Liver (tissue), 8 donors: ENCODE measurements at regions not wholly inside any gene's neighbourhood (a gene's known extent, or its start where the extent isn't known, plus 50 kb on each side); places are given as distances from the start of the nearest gene placed in this dataset.
"Not testable (repeated sequence)": the region's sequence is repeated elsewhere in the genome, so short reads cannot be mapped to it uniquely, and the experiment has no call there.

Source experiments
- DNase-seq: peaks from one replicate; pipeline ENCODE4 v3.0.0-alpha.2; 2017; ENCODE audit warnings: low spot score
- H3K27ac ChIP-seq, 2 donors: one replicate each; pipeline ENCODE4 v1.7.0; 2013; ENCODE audit warnings: inconsistent platforms in 2 of 2, low read length in 2 of 2, control low read depth in 1 of 2, low read depth in 1 of 2, mild to moderate bottlenecking in 1 of 2
- H3K27me3 ChIP-seq, 4 donors: one replicate each; pipeline versions ENCODE4 v1.6.1 to v1.7.0; 2013; ENCODE audit warnings: low read length in 3 of 4, inconsistent platforms in 1 of 4, mild to moderate bottlenecking in 1 of 4, moderate library complexity in 1 of 4; ENCODE audit not compliant: control insufficient read depth in 4 of 4, insufficient read depth in 4 of 4
- H3K36me3 ChIP-seq, 4 donors: one replicate each; pipeline versions ENCODE4 v1.6.1 to v1.7.0; 2013; ENCODE audit warnings: low read length in 3 of 4, mild to moderate bottlenecking in 3 of 4, low read depth in 1 of 4, moderate library complexity in 1 of 4; ENCODE audit not compliant: control insufficient read depth in 4 of 4, insufficient read depth in 3 of 4
- H3K4me1 ChIP-seq, 4 donors: one replicate each; pipeline versions ENCODE4 v1.6.1 to v1.7.0; 2013; ENCODE audit warnings: low read length in 3 of 4, mild to moderate bottlenecking in 3 of 4, moderate library complexity in 1 of 4; ENCODE audit not compliant: control insufficient read depth in 4 of 4, insufficient read depth in 4 of 4
- H3K4me3 ChIP-seq, 3 donors: one replicate each; pipeline versions ENCODE4 v1.6.1 to v1.7.0; 2013; ENCODE audit warnings: low read length in 3 of 3, control low read depth in 1 of 3, low read depth in 1 of 3, mild to moderate bottlenecking in 1 of 3
- H3K9ac ChIP-seq, 2 donors: one replicate each; pipeline ENCODE4 v1.7.0; 2013; ENCODE audit warnings: low read length in 2 of 2, mild to moderate bottlenecking in 2 of 2, moderate library complexity in 2 of 2, control low read depth in 1 of 2, low read depth in 1 of 2
- H3K9me3 ChIP-seq, 4 donors: one replicate each; pipeline versions ENCODE4 v1.6.1 to v1.7.0; 2013; ENCODE audit warnings: low read length in 3 of 4; ENCODE audit not compliant: control insufficient read depth in 4 of 4
- EGR1 ChIP-seq, 2 donors: IDR thresholded peaks; 2 replicates each; pipeline ENCODE4 v1.6.1; 2016 to 2018; ENCODE audit warnings: antibody characterized with exemption in 2 of 2, low read depth in 2 of 2
- FOXA2 ChIP-seq: IDR thresholded peaks from 2 replicates; pipeline ENCODE4 v1.6.1; 2016; ENCODE audit warnings: antibody characterized with exemption
- GABPA ChIP-seq, 2 donors: IDR thresholded peaks in 1 of 2; conservative IDR thresholded peaks in 1 of 2; 2 replicates each; pipeline ENCODE4 v1.6.1; 2016; ENCODE audit warnings: antibody characterized with exemption in 2 of 2, mild to moderate bottlenecking in 1 of 2, moderate library complexity in 1 of 2
- HNF4A ChIP-seq, 2 donors: conservative IDR thresholded peaks; 2 replicates each; pipeline ENCODE4 v1.6.1; 2016; ENCODE audit warnings: antibody characterized with exemption in 2 of 2, mild to moderate bottlenecking in 2 of 2
- HNF4G ChIP-seq: IDR thresholded peaks from 2 replicates; pipeline ENCODE4 v1.6.1; 2016; ENCODE audit warnings: antibody characterized with exemption
- NR2F2 ChIP-seq: IDR thresholded peaks from 2 replicates; pipeline ENCODE4 v1.6.1; 2016; ENCODE audit warnings: antibody characterized with exemption
- RAD21 ChIP-seq, 2 donors: IDR thresholded peaks; 2 replicates each; pipeline ENCODE4 v1.6.1; 2016; ENCODE audit warnings: antibody characterized with exemption in 2 of 2, mild to moderate bottlenecking in 2 of 2
- SP1 ChIP-seq: IDR thresholded peaks from 2 replicates; pipeline ENCODE4 v1.6.1; 2018; ENCODE audit warnings: antibody characterized with exemption, mild to moderate bottlenecking
- TAF1 ChIP-seq: conservative IDR thresholded peaks from 2 replicates; pipeline ENCODE4 v1.6.1; 2016; ENCODE audit warnings: antibody characterized with exemption, mild to moderate bottlenecking
- WGBS: extraction: QIAGEN DNeasy Blood & Tissue Kit; methylation state at CpG from one replicate; pipeline ENCODE4 v1.1.7; 2013; 5-methylcytosine and 5-hydroxymethylcytosine counted together
- TF ChIP-seq, protein P1 (sequence below): fragments of 150-350 bp; IDR thresholded peaks from 2 replicates; pipeline ENCODE4 v1.5.1; 2017; ENCODE audit warnings: improper control_type of control experiment, low read depth, low read length; ENCODE audit not compliant: missing input control
- donor health status: healthy.
- donor health status: healthy.
- donor health status: healthy.
- donor health status: healthy.
- donor health status: healthy.

DNA sequence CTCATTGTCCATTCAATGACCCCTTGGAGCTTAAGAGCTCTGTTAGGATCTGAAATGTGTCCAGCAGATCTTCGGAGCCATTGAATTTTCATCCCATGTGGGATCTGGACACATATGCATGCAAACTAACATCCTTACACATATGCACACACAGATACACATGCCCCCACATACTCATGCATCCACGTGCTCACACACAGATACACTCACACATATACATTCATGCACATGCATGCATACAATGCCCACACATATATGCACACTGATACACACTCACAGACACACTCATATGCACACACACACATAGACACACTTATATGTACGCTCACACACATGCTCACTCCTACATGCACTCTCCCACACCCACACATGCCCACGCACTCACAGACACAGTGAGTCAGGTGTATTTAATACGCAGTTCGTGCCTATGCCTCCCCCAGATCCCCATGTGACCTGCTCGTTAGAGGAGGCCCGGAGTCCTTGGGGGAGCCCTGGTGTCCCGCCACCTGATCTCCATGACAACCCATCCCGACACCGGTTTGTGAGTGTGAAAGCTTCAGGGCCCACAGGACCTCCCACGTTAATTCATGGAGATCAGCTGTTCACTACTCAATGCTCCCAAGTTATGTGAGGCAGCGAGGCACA, 121.9 kb upstream of the SULF2 start:
- Histone ChIP-seq H3K4me1 (no peaks in the 10 kb centered on the region), H3K36me3 (no peaks in the 10 kb centered on the region), H3K9ac (no peak overlapping the region), H3K27ac (no peak overlapping the region), H3K4me3 (no peak overlapping the region), H3K9me3 (no peaks in the 10 kb centered on the region), H3K27me3 (no peaks in the 10 kb centered on the region)
- no peak for DNase-seq
- WGBS: 81% methylated on average over 13 of the region's 13 CpGs
- TF ChIP-seq EGR1 (IDR thresholded peaks at IDR 0.05; ENCODE audit: low read depth in 2 of 2) (no peak), SP1 (no peak), TAF1 (no peak), FOXA2 (no peak)

DNA sequence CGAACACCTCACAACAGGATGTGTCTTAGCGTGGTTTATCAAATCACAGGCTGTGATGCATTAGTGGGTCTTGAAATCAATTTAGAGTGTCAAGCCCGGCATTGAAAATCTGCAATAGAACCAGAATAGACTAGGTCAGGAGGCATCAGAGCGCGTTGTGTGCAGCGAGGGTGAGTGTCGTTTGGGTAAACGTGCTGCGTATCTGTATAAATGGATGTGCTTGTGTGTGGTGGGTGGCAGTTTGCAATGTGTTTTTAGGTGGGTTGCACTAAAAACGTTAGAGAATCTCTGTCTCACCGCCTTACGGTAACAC, 121.0 kb upstream of the SULF2 start:
- Histone ChIP-seq H3K9ac (no peak overlapping the region), H3K4me1 (no peaks in the 10 kb centered on the region), H3K9me3 (no peaks in the 10 kb centered on the region), H3K4me3 (no peak overlapping the region), H3K36me3 (no peaks in the 10 kb centered on the region), H3K27me3 (no peaks in the 10 kb centered on the region), H3K27ac (no peak overlapping the region)
- 73% methylated on average over 12 of the region's 12 CpGs for WGBS
- no peak for DNase-seq
- no peak for TF ChIP-seq FOXA2
- no peak for TF ChIP-seq RAD21 (IDR thresholded peaks at IDR 0.05)
- TF ChIP-seq HNF4G: no peak
- TF ChIP-seq, protein P1, sequence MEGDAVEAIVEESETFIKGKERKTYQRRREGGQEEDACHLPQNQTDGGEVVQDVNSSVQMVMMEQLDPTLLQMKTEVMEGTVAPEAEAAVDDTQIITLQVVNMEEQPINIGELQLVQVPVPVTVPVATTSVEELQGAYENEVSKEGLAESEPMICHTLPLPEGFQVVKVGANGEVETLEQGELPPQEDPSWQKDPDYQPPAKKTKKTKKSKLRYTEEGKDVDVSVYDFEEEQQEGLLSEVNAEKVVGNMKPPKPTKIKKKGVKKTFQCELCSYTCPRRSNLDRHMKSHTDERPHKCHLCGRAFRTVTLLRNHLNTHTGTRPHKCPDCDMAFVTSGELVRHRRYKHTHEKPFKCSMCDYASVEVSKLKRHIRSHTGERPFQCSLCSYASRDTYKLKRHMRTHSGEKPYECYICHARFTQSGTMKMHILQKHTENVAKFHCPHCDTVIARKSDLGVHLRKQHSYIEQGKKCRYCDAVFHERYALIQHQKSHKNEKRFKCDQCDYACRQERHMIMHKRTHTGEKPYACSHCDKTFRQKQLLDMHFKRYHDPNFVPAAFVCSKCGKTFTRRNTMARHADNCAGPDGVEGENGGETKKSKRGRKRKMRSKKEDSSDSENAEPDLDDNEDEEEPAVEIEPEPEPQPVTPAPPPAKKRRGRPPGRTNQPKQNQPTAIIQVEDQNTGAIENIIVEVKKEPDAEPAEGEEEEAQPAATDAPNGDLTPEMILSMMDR: no peak
- no peak for TF ChIP-seq EGR1 (IDR thresholded peaks at IDR 0.05; ENCODE audit: low read depth in 2 of 2)
- TF ChIP-seq HNF4A (conservative IDR thresholded peaks at IDR 0.05): no peak
- TF ChIP-seq SP1: no peak
- TF ChIP-seq NR2F2: no peak
- TF ChIP-seq GABPA (IDR thresholded peaks at IDR 0.05 in 1 of 2, conservative IDR thresholded peaks at IDR 0.05 in 1 of 2): no peak

DNA sequence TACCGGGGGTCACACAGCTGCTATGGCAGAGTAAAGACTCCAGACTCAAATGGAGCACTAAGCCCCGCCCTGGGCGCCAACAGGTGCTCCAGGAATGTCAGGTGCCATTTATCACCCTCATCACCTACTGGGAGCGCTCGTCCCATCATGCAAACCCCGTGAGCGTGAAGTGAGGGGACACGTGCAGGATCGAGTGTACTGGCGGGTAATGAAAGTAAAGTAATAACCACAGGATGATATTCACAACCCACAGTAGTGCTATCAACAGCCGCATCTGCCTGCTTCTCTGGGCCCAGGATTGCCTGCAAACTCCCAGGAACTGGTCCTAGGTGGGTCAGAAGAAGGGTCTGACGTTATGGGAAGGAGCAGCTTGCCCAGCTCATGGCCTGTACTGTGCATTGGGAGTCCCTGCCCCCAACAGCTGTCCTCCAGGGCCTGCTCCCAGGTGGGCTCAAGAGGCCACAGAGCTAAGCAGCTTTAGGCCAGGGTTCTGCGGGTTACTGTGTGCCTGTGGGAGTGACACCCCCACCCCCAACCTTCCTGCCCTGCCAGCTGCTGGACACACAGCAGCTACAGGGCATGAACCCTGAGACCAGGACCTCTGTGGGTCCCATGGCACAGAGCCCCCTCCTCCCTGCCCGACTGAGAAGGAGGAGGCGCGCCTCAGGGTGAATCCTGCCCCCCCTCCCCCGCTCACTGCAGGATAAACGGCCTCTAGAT, 120.5 kb upstream of the SULF2 start:
- no peak for DNase-seq

DNA sequence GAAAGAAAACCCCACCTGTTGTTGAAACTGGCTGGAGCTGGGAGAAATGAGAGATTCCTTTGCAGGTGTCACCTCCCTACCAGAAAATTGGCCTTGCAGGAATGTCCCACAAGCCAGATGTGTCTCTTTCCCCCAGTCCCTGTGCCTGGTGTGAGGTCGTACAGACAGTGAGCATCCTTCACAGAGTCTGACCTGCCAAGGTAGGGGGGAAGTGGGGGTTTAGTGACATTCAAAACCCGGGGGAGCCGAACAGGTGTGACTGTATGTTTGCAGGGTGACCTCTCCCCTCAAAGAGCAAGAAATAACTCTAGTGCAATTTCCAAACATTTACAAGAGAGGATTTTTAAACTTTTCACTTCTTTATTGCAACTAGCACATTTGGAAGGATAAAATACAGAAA, 117.7 kb upstream of the SULF2 start:
- not testable (repeated sequence) for H3K36me3 ChIP-seq, H3K9me3 ChIP-seq, H3K9ac ChIP-seq, H3K4me3 ChIP-seq, H3K27ac ChIP-seq, H3K4me1 ChIP-seq, H3K27me3 ChIP-seq, DNase-seq
- WGBS: 53% methylated on average over 2 of the region's 3 CpGs

More for the DNA sequence above, 120.5 kb upstream of the SULF2 start:
- Histone ChIP-seq H3K9ac (no peak overlapping the region), H3K27me3 (no peaks in the 10 kb centered on the region), H3K4me1 (no peaks in the 10 kb centered on the region), H3K4me3 (no peak overlapping the region), H3K36me3 (no peaks in the 10 kb centered on the region), H3K9me3 (no peaks in the 10 kb centered on the region), H3K27ac (no peak overlapping the region)
- 83% methylated on average over 18 of the region's 18 CpGs for WGBS
- TF ChIP-seq HNF4G: no peak

DNA sequence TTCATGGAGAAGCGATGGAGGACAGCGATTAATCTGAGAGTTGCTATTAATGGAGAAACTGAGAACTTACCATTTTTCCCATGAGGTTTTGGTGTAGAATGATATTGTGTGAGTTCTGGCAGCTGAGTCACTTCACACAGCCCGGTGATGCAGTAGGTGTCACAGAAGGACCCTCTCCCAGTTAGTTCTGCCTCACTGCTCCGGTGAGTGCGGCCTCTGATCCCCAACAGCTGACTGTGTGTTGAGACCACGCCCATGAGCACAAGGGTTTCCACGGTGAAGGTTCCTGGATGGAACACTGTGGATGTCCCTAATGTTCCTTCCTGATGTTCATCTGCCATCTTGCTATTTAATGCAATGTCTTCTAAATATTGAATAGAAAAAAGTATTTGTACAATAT, 114.0 kb upstream of the SULF2 start:
- H3K27ac ChIP-seq, H3K9me3 ChIP-seq, H3K27me3 ChIP-seq, DNase-seq, H3K9ac ChIP-seq, H3K36me3 ChIP-seq, H3K4me3 ChIP-seq, H3K4me1 ChIP-seq: not testable (repeated sequence)
- WGBS: no CpG with 5 or more reads among the region's 7 CpGs
